HG03354 (cell line): ENCODE measurements at regions not wholly inside any gene's neighbourhood (a gene's known extent, or its start where the extent isn't known, plus 50 kb on each side); places are given as distances from the start of the nearest gene placed in this dataset.
A peak's percentile ranks its signal among the peaks of the same experiment; 100 is the strongest.

Experiments used
- ATAC-seq: cut with Tn5 transposase; IDR thresholded peaks from one replicate; pipeline ENCODE4 v1.9.1; 2021; ENCODE audit warnings: mild to moderate bottlenecking; ENCODE audit not compliant: unreplicated experiment, poor library complexity, severe bottlenecking

GRCh38 chr6:21413428-21413827, 180.1 kb upstream of the SOX4 start:
- no peak for ATAC-seq

GRCh38 chr6:21414065-21414464, 179.5 kb upstream of the SOX4 start:
- no peak for ATAC-seq

GRCh38 chr6:21420146-21420878, 173.2 kb upstream of the SOX4 start:
- no peak for ATAC-seq

GRCh38 chr6:21420926-21421325, 172.6 kb upstream of the SOX4 start:
- ATAC-seq = no peak

GRCh38 chr6:21423106-21423854, 170.3 kb upstream of the SOX4 start:
- no peak for ATAC-seq

- ATAC-seq = no peak
These were observed 166.6 kb upstream of the SOX4 start for GRCh38 chr6:21426841-21427490.

GRCh38 chr6:21429291-21429690, 164.3 kb upstream of the SOX4 start:
- no peak for ATAC-seq

GRCh38 chr6:21431526-21431925, 162.0 kb upstream of the SOX4 start:
- ATAC-seq = no peak

- no peak for ATAC-seq
These were observed 156.9 kb upstream of the SOX4 start for GRCh38 chr6:21436625-21437024.

GRCh38 chr6:21437581-21437980, 156.0 kb upstream of the SOX4 start:
- ATAC-seq = no peak

- ATAC-seq = peak; percentile 98
These were observed 155.1 kb upstream of the SOX4 start for GRCh38 chr6:21438237-21438985.

- ATAC-seq = peak; percentile 54
These were observed 154.6 kb upstream of the SOX4 start for GRCh38 chr6:21438986-21439352.

- ATAC-seq = no peak
These were observed 152.2 kb upstream of the SOX4 start for GRCh38 chr6:21441386-21441785.

GRCh38 chr6:21442874-21443273, 150.7 kb upstream of the SOX4 start:
- no peak for ATAC-seq

- no peak for ATAC-seq
These were observed 148.8 kb upstream of the SOX4 start for GRCh38 chr6:21444711-21445260.

- no peak for ATAC-seq
These were observed 145.6 kb upstream of the SOX4 start for GRCh38 chr6:21447987-21448386.

GRCh38 chr6:21448485-21449109, 145.0 kb upstream of the SOX4 start:
- ATAC-seq = no peak

GRCh38 chr6:21450149-21450548, 143.4 kb upstream of the SOX4 start:
- no peak for ATAC-seq

GRCh38 chr6:21450628-21451027, 142.9 kb upstream of the SOX4 start:
- no peak for ATAC-seq
